Ecto neural progenitor cell (in vitro differentiated cells): ENCODE measurements at regions not wholly inside any gene's neighbourhood (a gene's known extent, or its start where the extent isn't known, plus 50 kb on each side); places are given as distances from the start of the nearest gene placed in this dataset.

Source experiments
- DNase-seq: peaks from one replicate; pipeline ENCODE4 v3.0.0-alpha.2; 2018; ENCODE audit warnings: low spot score

GRCh38 chr16:86117756-86118155, 218.8 kb downstream of the IRF8 start:
- no peak for DNase-seq

GRCh38 chr16:86118467-86119307, 219.7 kb downstream of the IRF8 start:
- no peak for DNase-seq

GRCh38 chr16:86120201-86121192, 221.5 kb downstream of the IRF8 start:
- DNase-seq = no peak

- DNase-seq = no peak
These were observed 222.5 kb downstream of the IRF8 start for GRCh38 chr16:86121374-86122010.

- DNase-seq = no peak
These were observed 223.8 kb downstream of the IRF8 start for GRCh38 chr16:86122681-86123342.

- no peak for DNase-seq
These were observed 225.4 kb downstream of the IRF8 start for GRCh38 chr16:86124321-86124720.

- DNase-seq = no peak
These were observed 227.9 kb downstream of the IRF8 start for GRCh38 chr16:86126891-86127290.

- no peak for DNase-seq
These were observed 228.4 kb downstream of the IRF8 start for GRCh38 chr16:86127366-86127765.

GRCh38 chr16:86128246-86128645, 229.3 kb downstream of the IRF8 start:
- DNase-seq = no peak

GRCh38 chr16:86129541-86129940, 230.6 kb downstream of the IRF8 start:
- DNase-seq = no peak

- no peak for DNase-seq
These were observed 234.4 kb downstream of the IRF8 start for GRCh38 chr16:86133377-86133776.

GRCh38 chr16:86133847-86134375, 234.9 kb downstream of the IRF8 start:
- no peak for DNase-seq

GRCh38 chr16:86134802-86135461, 236.0 kb downstream of the IRF8 start:
- DNase-seq = no peak

GRCh38 chr16:86137359-86137758, 238.4 kb downstream of the IRF8 start:
- DNase-seq = no peak

GRCh38 chr16:86138121-86139085, 239.4 kb downstream of the IRF8 start:
- DNase-seq = no peak

- no peak for DNase-seq
These were observed 243.9 kb downstream of the IRF8 start for GRCh38 chr16:86142801-86143236.

- DNase-seq = no peak
These were observed 244.7 kb downstream of the IRF8 start for GRCh38 chr16:86143666-86144065.

GRCh38 chr16:86145669-86146068, 246.7 kb downstream of the IRF8 start:
- DNase-seq = no peak

- no peak for DNase-seq
These were observed 251.8 kb downstream of the IRF8 start for GRCh38 chr16:86150641-86151238.
